ENCODE measurements at regions not wholly inside any gene's neighbourhood (a gene's known extent, or its start where the extent isn't known, plus 50 kb on each side); places are given as distances from the start of the nearest gene placed in this dataset.

DNA sequence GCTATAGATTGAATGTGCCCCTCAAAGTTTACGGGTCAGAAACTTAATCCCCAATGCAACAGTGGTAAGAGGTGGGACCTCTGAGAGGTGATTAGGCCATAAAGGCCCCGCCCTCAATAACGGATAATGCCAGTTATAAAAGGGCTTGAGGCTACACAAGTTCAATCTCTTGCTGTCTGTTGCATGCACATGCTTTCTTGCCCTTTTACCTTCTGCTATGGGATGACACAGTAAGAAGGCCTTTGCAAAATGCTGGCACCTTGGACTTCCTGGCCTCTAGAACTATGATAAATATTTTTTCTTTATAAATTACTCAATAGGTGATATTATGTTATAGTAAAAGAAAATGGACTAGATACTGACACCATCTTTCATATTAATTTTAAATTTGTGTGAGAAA is 806.1 kb downstream of the TENT5A start:
- TF ChIP-seq GABPA (IDR thresholded peaks at IDR 0.05 in 1 of 2, conservative IDR thresholded peaks at IDR 0.05 in 1 of 2) (no peak), RAD21 (IDR thresholded peaks at IDR 0.05) (no peak), CTCF (IDR thresholded peaks at IDR 0.05; ENCODE audit: low read depth, low read length, missing input control) (no peak), TAF1 (conservative IDR thresholded peaks at IDR 0.05) (no peak), YY1 (IDR thresholded peaks at IDR 0.05) (no peak), SP1 (IDR thresholded peaks at IDR 0.05) (no peak), MAX (IDR thresholded peaks at IDR 0.05) (no peak), ATF3 (IDR thresholded peaks at IDR 0.05) (no peak), JUND (IDR thresholded peaks at IDR 0.05) (no peak), EGR1 (IDR thresholded peaks at IDR 0.05; ENCODE audit: low read depth in 2 of 2) (no peak), HNF4A (conservative IDR thresholded peaks at IDR 0.05) (no peak), FOXA1 (IDR thresholded peaks at IDR 0.05) (no peak)
- TF ChIP-seq, protein P1, sequence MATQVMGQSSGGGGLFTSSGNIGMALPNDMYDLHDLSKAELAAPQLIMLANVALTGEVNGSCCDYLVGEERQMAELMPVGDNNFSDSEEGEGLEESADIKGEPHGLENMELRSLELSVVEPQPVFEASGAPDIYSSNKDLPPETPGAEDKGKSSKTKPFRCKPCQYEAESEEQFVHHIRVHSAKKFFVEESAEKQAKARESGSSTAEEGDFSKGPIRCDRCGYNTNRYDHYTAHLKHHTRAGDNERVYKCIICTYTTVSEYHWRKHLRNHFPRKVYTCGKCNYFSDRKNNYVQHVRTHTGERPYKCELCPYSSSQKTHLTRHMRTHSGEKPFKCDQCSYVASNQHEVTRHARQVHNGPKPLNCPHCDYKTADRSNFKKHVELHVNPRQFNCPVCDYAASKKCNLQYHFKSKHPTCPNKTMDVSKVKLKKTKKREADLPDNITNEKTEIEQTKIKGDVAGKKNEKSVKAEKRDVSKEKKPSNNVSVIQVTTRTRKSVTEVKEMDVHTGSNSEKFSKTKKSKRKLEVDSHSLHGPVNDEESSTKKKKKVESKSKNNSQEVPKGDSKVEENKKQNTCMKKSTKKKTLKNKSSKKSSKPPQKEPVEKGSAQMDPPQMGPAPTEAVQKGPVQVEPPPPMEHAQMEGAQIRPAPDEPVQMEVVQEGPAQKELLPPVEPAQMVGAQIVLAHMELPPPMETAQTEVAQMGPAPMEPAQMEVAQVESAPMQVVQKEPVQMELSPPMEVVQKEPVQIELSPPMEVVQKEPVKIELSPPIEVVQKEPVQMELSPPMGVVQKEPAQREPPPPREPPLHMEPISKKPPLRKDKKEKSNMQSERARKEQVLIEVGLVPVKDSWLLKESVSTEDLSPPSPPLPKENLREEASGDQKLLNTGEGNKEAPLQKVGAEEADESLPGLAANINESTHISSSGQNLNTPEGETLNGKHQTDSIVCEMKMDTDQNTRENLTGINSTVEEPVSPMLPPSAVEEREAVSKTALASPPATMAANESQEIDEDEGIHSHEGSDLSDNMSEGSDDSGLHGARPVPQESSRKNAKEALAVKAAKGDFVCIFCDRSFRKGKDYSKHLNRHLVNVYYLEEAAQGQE (IDR thresholded peaks at IDR 0.05): no peak
- TF ChIP-seq, protein P2, sequence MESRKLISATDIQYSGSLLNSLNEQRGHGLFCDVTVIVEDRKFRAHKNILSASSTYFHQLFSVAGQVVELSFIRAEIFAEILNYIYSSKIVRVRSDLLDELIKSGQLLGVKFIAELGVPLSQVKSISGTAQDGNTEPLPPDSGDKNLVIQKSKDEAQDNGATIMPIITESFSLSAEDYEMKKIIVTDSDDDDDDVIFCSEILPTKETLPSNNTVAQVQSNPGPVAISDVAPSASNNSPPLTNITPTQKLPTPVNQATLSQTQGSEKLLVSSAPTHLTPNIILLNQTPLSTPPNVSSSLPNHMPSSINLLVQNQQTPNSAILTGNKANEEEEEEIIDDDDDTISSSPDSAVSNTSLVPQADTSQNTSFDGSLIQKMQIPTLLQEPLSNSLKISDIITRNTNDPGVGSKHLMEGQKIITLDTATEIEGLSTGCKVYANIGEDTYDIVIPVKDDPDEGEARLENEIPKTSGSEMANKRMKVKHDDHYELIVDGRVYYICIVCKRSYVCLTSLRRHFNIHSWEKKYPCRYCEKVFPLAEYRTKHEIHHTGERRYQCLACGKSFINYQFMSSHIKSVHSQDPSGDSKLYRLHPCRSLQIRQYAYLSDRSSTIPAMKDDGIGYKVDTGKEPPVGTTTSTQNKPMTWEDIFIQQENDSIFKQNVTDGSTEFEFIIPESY (IDR thresholded peaks at IDR 0.05): no peak
